ENCODE measurements at regions not wholly inside any gene's neighbourhood (a gene's known extent, or its start where the extent isn't known, plus 50 kb on each side); places are given as distances from the start of the nearest gene placed in this dataset.

GRCh38 chr16:58862334-58863021 is 128.4 kb upstream of the GOT2 start:
- no peak for TF ChIP-seq POLR2A (IDR thresholded peaks at IDR 0.05; ENCODE audit: low read length)
- TF ChIP-seq GATA1 (IDR thresholded peaks at IDR 0.05; ENCODE audit: low read depth, low read length) = no peak
